ENCODE measurements at regions not wholly inside any gene's neighbourhood (a gene's known extent, or its start where the extent isn't known, plus 50 kb on each side); places are given as distances from the start of the nearest gene placed in this dataset.

- TF ChIP-seq PKNOX1 (IDR thresholded peaks at IDR 0.05) (no peak), ARNT (IDR thresholded peaks at IDR 0.05) (no peak), ELF4 (IDR thresholded peaks at IDR 0.05) (no peak), FOXK2 (IDR thresholded peaks at IDR 0.05) (no peak), SUZ12 (IDR thresholded peaks at IDR 0.05) (no peak), NFRKB (IDR thresholded peaks at IDR 0.05) (no peak), SP1 (IDR thresholded peaks at IDR 0.05) (no peak), FOXA1 (IDR thresholded peaks at IDR 0.05) (no peak), CTBP1 (IDR thresholded peaks at IDR 0.05; ENCODE audit: borderline replicate concordance) (no peak), TARDBP (IDR thresholded peaks at IDR 0.05) (no peak), BHLHE40 (IDR thresholded peaks at IDR 0.05; ENCODE audit: borderline replicate concordance) (no peak), HDGF (IDR thresholded peaks at IDR 0.05; ENCODE audit: borderline replicate concordance) (no peak), FOXM1 (IDR thresholded peaks at IDR 0.05; ENCODE audit: borderline replicate concordance) (no peak)
Observed at GRCh38 chr3:194841515-194841841, 155.8 kb downstream of the FAM43A start.
